GM19452 (cell line): ENCODE measurements at regions not wholly inside any gene's neighbourhood (a gene's known extent, or its start where the extent isn't known, plus 50 kb on each side); places are given as distances from the start of the nearest gene placed in this dataset.
"Not testable (repeated sequence)": the region's sequence is repeated elsewhere in the genome, so short reads cannot be mapped to it uniquely, and the experiment has no call there.

Source experiments
- ATAC-seq: cut with Tn5 transposase; IDR thresholded peaks from one replicate; pipeline ENCODE4 v1.9.1; 2021; ENCODE audit not compliant: unreplicated experiment

DNA sequence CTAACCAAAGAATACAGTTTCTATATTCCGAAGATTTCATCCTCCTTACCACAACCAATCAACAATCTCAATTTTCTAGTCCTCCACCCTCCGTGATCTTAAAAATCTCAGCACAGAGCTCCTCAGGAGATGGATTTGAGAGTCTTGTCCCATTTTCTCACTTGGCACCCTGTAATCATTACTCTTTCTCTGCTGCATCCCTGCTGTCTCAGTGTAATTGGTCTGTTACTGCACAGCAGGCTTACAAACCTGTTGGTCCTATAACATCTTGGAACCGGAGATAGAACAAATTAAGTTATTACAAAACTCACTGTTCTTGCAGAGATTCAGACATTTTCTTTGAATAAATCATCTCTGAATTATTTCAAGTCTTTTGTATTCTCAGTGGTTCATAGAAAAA lies 1227.2 kb downstream of the JRKL start:
- ATAC-seq, result no peak

DNA sequence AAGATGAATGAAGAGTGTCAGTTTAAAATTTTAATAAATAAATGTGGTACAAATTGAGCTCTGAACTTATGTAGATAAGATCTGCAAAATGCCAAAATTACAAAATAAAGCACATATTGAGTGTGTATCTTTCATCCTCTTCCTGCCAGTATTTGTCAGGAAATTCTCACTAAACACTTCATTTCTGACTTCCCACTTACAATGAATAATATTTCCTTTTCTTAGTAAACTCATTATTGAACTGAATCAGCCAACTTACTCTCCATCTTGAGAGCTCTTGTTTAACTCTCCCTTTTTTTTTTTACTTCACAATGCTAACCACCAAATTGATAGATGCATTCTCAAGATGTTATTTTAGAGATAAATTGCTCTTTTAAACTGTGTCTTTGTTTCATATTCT lies 1230.2 kb downstream of the JRKL start:
- ATAC-seq, result no peak

DNA sequence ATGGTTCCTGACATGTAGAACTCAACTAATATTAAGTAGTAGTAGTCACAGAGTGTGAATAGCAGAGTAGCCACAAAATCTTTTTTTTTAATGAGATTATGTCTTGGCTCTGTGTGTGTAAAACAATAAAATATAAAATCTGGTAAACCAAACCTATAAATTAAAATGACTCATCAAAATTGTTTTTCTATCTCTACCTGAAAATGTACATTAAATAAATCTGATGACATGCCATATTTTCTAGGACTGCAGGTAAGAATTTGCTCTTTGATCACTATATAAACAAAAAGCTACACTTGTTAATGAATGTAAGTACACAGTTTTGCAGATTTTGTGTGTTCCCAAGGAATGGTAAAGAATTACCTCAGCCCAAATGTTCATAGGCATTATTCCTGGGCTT lies 1231.5 kb downstream of the JRKL start:
- ATAC-seq, result no peak

DNA sequence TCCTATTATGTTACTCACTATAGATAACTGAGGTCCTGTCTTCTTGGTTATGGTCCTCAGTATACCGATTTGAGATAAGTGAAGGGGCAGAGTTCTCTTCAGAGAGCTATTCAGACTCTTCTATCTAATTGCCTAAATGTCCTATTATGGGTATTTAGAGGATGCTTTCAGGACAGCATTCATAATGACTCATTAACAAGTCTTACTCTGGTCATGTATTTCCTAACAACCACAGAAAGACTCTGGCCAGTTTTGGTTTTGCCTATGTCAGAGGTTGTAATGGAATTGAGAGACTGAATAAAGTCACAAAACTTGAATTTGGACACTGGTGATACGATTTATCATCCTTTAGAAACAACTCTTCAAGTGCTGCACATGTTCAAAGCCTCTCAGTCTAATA lies 1233.0 kb downstream of the JRKL start:
- ATAC-seq, result no peak

DNA sequence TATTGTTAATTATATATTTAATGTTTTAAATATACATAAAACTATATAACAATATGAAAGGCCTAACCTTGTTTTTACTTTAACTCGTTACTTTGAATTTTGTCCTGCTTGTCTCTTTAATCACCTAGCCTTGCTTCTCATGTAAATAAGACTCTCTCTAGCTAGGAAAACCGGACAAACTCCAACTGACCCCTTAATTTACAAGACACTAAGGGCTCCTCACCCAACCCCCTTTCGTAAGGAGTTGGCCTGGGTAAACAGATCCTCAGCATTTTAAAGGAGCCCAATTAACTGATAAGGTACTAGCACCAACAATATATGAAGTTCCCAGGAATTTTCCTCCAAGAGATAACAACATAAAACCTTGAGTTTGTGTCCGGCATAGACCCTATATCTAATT lies 1246.9 kb downstream of the JRKL start:
- not testable (repeated sequence) for ATAC-seq

DNA sequence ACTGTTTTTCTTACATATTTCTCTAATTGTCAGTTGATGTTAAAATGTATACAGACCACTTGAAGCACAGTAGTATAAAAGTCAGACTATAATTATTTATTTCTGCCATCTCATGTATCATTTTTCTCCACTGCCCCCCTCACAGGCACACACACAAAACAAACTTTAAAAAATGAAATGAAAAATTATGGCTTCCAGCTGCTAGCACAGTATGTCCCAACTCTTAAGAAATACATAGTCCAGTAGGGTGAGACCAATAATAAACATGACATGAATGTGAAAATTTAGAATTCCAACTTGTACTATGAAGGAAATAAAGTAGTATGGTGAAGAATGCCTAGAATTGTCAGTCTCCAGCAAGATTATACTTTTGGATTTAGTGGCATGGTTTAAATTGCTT lies 1247.9 kb downstream of the JRKL start:
- ATAC-seq, result no peak

DNA sequence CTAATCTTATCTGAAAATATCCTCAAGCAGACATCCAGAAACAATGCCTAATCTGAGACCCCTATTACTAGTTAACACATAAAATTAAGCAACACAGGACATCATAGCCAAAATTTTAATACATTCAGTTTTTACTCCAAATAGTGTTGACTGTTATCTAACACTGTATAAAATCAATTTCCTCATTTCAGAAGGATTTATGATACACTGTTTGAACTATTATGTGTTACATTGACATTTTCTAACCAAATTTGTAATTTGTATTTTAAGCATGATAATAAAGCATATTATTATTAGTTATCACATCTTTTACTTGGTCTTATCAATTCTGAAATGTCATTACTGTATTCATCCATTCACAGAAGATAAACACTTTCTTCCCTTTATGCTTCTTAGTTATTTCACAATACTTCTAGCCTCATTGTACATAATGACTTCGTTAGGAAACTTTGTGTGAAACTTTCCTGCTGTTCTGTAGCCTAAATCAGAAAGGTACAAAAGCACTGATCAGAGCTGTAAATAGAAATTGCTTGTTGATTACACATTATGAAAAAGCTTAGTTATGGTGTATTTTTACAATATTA lies 1248.9 kb downstream of the JRKL start:
- ATAC-seq, result no peak

DNA sequence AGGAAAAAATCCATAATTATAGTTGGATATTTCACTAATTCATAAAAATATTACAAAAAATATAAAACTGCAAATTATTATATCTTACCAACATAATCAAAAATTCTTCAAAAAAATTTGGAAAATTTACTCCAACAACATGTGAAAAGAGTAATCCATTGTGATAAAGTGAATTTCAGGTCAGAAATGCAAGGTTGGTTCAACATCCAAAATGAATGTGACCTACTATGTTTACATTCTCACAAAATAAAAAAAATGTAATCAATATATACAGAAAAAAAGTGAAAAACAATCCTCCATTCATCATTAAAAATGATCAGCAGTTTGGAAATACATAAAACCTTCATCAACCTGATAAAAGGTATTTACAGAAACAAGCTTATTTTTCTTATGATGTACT lies 1252.2 kb downstream of the JRKL start:
- no peak for ATAC-seq

DNA sequence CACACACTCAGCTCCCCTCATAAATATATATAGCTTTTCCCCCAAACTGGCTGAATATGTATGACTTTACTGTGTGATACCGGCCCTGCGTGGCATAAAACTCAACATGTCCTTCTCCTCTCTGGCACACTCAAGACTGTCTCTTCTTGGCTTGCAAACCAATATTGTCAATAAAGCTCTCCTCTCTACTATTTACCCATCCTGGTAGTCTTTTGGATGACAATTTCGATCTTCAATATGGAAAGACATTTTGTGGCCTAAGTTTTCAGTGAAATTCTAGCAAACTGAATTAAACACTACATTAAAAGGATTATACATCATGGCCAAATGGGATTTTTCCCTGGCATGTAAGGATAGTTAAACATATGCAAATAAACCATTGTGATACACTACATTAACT lies 1255.9 kb downstream of the JRKL start:
- ATAC-seq, result no peak

DNA sequence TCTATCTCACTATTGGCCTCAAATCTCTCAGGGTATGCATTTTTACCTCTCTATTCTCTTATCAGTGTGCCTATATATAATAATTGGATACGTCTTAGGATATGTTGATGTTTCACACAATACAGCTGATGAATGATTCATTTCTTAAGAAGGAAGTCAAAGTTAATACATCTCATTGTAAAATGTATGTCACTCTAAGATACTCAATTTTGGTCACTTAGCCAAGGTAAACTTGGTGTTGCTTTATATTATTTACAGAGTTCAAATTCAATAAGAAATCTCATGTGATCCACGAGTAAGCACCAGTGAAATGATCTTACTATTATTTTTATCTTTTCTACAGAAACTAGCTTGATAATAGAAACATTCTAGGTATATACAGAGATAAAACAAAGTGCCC lies 1266.5 kb downstream of the JRKL start:
- ATAC-seq, result no peak

DNA sequence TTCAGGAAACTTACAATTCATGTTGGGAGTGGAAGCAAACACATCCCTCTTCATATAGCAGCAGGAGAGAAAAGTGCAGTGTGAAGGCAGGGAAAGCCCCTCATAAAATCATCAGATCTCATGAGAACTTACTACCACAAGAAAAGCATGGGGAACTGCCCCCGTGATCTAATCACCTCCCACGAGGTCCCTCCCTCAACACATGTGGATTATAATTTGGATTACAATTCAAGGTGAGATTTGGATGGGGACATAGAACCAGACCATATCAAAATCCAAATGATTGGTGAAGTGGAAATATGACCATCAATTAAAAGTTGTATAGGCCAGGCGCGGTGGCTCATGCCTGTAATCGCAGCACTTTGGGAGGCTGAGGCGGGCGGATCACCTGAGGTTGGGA lies 1268.0 kb downstream of the JRKL start:
- no peak for ATAC-seq

DNA sequence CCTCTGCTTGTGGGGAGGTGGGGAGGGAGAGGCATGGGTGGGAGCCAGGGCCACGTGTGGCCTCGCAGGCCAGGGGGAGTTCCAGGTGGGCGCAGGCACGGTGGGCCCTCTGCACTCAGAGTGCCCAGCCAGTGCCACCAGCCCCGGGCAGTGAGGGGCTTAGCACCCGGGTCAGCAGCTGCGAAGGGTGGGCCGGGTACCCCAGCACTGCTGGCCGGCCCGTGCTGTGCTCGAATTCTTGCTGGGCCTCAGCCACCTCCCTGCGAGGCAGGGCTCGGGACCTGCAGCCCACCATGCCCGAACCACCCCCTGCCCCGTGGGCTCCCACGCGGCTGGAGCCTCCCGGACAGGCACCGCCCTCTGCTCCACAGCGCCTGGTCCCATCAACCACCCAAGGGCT lies 1277.2 kb downstream of the JRKL start:
- ATAC-seq, result no peak

DNA sequence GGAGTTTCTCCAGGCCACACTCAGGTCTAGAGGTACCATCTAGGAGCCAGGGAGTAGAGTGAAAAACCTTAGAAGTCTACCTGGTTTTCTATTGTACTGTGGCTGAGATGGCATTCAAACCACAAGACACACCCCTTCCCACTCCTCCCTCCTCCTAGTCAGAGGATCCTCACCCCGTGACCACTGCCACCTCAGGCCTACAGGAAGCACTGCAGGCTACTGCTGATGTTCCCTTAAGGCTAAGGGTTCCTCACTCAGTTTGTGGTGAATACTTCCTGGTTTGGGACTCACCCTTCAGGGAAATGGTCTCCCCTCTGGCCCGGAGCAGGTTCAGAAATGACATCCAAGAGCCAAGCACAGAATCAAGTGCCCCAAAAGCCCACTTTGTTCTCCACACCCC lies 1293.9 kb downstream of the JRKL start:
- ATAC-seq, result no peak

DNA sequence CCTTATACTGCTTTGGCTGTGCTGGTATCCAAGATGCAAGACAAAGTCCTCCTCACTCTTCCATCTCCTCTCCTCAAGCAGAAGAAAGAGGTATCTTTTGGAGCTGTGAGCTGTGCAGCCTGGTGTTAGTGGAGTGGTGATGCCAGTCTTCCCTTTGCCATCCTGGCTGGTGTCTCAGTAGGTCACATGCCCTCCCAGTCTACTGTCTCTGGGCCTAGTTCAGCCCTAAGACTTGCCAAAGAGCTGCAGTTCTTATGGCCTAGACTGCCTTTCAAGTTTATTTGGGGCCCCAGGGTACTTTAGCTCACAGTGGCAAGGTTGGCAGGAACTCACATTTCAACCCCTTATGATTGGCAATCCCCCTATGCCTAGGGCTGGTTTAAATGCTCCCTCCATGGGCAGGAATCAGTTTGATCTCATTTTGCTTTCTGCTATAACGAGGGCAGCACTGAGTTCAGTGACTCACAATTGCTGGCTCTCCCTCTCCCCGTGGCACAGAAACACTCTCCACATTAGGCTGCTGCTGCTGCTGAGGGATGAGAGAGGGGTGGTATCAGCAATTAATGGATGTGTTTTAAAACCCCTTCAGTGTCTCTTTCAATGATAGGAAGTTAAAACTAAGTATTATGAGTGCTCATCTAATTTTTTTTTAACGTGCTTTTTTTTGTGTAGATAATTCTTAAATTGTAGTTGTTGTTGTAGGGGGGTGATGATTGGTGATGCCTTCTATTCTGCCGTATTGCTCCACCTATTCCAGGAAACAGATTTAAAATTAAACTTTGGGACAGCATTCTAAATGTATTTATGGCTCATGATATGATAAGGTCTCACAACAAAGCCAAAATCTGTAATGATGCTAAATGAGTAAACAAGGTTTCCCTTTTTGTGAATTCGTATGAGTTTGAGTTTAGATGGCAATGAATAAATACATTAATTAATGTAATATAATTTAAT lies 1295.0 kb downstream of the JRKL start:
- no peak for ATAC-seq

DNA sequence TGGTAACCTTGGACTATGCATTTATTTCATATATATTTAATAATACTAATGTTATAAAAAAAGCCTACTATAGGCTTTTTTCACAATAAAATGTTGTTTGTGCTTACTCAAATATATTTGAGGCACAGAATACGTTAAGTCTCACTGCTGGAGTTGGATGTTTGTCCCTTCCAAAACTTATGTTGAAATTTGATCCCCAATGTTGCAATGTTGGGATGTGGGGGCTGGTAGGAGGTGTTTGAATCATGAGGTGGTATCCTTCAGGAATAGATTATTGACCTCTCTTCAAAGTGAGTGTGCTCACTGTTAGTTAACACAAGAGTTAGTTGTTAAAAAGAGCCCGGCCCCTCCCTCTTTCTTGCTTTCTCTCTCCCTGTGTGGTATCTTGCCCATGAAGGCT lies 1295.9 kb downstream of the JRKL start:
- ATAC-seq, result no peak

DNA sequence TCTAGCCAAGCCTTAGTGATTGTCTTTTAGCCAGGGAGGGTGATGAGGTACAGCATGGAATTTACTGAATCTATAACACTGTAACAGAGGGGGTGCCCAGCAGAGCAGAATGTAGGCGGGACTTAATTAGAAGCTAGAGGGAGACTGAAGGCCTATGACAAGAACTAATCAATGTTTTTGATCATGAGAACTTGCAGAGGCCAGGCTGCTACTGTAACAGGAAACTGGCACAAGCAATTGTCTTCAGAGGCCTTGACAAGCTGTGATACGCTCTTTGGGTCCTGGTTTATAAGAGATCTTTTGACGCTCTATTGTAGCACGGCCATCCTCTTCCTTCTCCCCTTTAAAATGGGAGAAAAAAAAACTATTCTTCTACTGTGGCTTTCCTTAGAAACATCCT lies 1297.3 kb downstream of the JRKL start:
- no peak for ATAC-seq

DNA sequence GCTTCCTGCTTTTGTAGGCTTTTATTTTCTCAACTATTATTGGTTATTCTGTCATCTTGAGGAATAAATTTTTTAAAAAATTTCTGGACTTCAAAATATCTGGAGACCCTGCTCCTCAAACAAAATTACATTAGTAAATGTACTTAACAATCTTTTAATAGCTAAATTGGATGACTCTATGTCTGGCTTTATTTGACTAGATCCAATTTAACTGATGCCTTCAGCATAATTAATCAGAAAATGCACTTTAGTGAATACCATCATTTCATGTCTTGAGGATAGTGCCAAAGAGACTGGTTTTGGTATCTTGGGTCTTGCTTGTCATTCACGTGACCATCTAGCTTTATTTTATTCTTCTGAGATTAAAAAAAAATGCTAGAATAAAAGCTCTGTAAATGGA lies 1301.2 kb downstream of the JRKL start:
- no peak for ATAC-seq

DNA sequence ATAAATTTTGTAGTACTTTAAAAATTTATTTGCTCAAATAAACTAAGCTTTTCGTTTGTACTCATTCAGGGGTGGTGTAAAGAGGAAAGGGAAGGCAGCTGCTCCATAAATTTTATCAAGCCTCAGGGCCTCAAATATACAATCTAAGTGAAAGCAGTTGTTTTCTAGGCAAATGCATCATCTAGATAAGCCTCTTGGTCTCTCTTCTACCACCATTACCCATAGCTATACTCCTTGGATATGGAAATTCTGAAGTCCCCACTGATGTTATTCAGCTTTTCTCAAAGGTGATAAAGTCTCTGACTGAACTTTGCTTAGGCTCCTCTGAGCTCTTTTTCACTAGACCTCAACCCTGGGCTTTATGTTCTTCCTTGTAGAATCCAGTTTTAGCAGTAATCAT lies 1313.1 kb downstream of the JRKL start:
- ATAC-seq, result no peak

DNA sequence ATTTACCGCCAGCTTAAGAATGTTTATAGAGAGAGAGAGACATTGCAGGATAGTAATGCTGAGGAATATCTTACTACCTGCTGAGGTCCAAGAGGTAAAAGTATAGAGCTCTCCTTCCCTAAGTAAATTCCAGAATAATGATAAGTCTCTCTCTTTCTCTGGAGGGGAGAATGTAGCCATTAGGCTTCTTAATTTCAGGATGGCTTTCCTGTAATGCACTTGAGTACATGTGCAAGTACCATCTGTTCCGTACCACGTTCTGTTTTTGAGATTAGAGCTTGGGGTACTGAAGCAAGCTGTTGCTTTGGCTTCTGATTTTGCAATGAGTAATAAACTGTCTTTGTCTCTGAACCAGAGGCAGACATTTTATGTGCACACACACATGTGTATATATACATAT lies 1314.0 kb downstream of the JRKL start:
- no peak for ATAC-seq

DNA sequence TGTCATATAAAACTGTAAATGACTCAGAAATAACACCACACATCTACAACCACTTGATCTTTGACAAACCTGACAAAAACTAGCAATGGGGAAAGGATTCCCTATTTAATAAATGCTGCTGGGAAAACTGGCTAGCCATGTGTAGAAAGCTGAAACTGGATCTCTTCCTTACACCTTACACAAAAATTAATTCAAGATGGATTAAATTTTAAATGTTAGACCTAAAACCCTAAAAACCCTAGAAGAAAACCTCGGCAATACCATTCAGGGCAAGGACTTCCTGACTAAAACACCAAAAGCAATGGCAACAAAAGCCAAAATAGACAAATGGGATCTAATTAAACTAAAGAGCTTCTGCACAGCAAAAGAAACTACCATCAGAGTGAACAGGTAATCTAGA lies 1315.3 kb upstream of the CNTN5 start:
- ATAC-seq, result not testable (repeated sequence)

DNA sequence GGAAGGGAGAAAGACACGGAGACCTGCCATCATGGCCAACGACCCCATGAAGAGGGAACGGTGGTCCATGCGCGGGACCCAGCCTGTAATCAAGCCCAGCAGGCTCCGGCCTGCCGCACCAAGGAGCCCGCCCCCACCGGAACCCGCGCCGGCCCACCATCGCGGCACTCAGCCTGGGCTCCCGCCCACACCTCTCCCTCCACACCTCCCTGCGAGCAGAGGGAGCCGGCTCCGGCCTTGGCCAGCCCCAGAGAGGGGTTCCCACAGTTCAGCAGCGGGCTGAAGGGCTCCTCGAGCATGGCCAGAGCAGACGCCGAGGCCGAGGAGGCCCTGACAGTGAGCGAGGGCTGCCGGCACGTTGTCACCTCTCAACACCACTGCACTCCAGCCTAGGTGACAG lies 1302.8 kb upstream of the CNTN5 start:
- no peak for ATAC-seq

DNA sequence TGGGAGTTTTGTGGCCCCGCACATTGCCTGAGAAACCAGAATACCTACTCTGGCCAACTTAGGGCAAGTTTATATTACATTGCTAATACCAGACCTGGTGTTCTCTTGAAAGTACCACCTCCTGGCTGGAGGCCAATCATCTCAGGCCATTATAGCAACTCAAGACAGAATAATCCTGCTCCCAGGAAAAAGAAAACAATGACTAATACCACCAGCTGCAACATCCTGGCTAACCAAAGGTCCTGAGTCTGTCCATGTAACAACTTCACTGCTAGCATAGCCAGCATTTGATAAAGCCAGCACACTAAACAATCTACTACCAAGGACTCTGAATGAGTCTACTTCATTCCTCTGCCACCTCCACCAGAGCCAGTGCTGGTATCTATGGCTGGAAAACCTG lies 1298.7 kb upstream of the CNTN5 start:
- no peak for ATAC-seq

DNA sequence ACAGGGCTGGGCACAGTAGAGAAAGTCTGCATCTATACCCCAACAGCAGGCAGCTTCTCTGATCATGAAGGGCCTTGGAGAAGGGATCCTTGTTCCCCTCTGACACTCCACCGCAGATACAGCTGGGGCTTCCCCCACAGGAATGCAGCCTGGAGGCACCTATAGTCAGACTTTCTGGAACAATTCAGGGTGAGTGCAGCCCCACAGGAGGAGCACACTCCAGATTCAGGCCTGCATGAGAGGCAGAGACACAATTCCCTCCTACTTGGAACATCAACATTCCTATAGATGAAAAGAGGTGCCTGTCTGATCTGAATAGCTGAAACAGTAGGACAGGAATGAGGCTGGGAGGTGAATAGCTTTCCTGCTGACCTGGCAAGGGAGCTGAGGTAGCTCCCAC lies 1298.0 kb upstream of the CNTN5 start:
- ATAC-seq, result no peak
